WTC11 (cell line): ENCODE measurements at regions not wholly inside any gene's neighbourhood (a gene's known extent, or its start where the extent isn't known, plus 50 kb on each side); places are given as distances from the start of the nearest gene placed in this dataset.

Experiments used
- ESRRA ChIP-seq: sonication (generic); formaldehyde crosslinking; IDR thresholded peaks from 2 replicates; pipeline ENCODE4 v1.8.1; 2022; ENCODE audit warnings: mild to moderate bottlenecking, missing genetic modification reagents, borderline replicate concordance
- KAT7 ChIP-seq: sonication (generic); formaldehyde crosslinking; IDR thresholded peaks from 2 replicates; pipeline ENCODE4 v1.8.1; 2023; ENCODE audit warnings: missing genetic modification reagents, mild to moderate bottlenecking, borderline replicate concordance
- TP53 ChIP-seq: sonication (generic); formaldehyde crosslinking; IDR thresholded peaks from 2 replicates; pipeline ENCODE4 v1.8.1; 2023; ENCODE audit warnings: mild to moderate bottlenecking, missing genetic modification reagents
- ZNF121 ChIP-seq: sonication (generic); formaldehyde crosslinking; IDR thresholded peaks from 2 replicates; pipeline ENCODE4 v1.8.0; 2023; ENCODE audit warnings: missing genetic modification reagents
- ZNF263 ChIP-seq: sonication (generic); formaldehyde crosslinking; IDR thresholded peaks from 2 replicates; pipeline ENCODE4 v1.8.1; 2022; ENCODE audit warnings: low read depth, mild to moderate bottlenecking, moderate library complexity, missing genetic modification reagents
- ZSCAN18 ChIP-seq: fragments of 250-450 bp; sonication (Bioruptor Pico); IDR thresholded peaks from 2 replicates; pipeline ENCODE4 v2.1.2; 2022; ENCODE audit warnings: mild to moderate bottlenecking, moderate library complexity
- TF ChIP-seq, protein P1 (sequence below): fragments of 200-600 bp; IDR thresholded peaks from 2 replicates; pipeline ENCODE4 v1.8.0; 2022; ENCODE audit warnings: antibody characterized with exemption
- TF ChIP-seq, protein P2 (sequence below): sonication (generic); formaldehyde crosslinking; IDR thresholded peaks from 2 replicates; pipeline ENCODE4 v1.8.1; 2022; ENCODE audit warnings: low read depth, mild to moderate bottlenecking, moderate library complexity, missing genetic modification reagents, borderline replicate concordance
- TF ChIP-seq, protein P3 (sequence below): fragments of 250-450 bp; sonication (Bioruptor Pico); IDR thresholded peaks from 2 replicates; pipeline ENCODE4 v1.9.0; 2021; ENCODE audit warnings: mild to moderate bottlenecking

DNA sequence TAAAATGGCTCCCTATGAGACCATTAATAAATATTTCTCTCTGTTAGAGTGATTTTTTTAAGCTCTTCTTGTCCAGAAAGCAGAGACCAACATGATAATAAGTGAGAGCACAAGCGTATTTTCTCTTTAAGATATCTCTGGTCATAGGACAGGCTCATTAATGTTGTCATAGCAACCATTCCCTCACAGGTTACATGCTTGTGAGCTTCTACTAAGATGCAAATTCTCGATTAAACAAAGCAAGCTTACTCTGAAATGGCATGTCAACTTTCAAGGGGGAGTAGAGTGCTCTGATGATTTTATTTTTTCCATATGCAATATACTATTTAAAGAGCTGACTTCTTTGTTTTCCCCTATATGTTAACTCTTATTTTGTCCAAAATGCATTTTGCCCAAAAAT lies 487.2 kb upstream of the LCORL start:
- TF ChIP-seq, protein P1, sequence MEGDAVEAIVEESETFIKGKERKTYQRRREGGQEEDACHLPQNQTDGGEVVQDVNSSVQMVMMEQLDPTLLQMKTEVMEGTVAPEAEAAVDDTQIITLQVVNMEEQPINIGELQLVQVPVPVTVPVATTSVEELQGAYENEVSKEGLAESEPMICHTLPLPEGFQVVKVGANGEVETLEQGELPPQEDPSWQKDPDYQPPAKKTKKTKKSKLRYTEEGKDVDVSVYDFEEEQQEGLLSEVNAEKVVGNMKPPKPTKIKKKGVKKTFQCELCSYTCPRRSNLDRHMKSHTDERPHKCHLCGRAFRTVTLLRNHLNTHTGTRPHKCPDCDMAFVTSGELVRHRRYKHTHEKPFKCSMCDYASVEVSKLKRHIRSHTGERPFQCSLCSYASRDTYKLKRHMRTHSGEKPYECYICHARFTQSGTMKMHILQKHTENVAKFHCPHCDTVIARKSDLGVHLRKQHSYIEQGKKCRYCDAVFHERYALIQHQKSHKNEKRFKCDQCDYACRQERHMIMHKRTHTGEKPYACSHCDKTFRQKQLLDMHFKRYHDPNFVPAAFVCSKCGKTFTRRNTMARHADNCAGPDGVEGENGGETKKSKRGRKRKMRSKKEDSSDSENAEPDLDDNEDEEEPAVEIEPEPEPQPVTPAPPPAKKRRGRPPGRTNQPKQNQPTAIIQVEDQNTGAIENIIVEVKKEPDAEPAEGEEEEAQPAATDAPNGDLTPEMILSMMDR = no peak
- TF ChIP-seq ZNF121 = no peak
- no peak for TF ChIP-seq ZNF263 (CRISPR knock-in tag)
- TF ChIP-seq TP53 (CRISPR knock-in tag) = no peak
- no peak for TF ChIP-seq ESRRA (CRISPR knock-in tag)
- TF ChIP-seq KAT7 (CRISPR knock-in tag) = no peak
- TF ChIP-seq, protein P2, sequence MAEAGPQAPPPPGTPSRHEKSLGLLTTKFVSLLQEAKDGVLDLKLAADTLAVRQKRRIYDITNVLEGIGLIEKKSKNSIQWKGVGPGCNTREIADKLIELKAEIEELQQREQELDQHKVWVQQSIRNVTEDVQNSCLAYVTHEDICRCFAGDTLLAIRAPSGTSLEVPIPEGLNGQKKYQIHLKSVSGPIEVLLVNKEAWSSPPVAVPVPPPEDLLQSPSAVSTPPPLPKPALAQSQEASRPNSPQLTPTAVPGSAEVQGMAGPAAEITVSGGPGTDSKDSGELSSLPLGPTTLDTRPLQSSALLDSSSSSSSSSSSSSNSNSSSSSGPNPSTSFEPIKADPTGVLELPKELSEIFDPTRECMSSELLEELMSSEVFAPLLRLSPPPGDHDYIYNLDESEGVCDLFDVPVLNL (CRISPR knock-in tag) = no peak
- TF ChIP-seq, protein P3, sequence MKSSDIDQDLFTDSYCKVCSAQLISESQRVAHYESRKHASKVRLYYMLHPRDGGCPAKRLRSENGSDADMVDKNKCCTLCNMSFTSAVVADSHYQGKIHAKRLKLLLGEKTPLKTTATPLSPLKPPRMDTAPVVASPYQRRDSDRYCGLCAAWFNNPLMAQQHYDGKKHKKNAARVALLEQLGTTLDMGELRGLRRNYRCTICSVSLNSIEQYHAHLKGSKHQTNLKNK (CRISPR knock-in tag) = no peak
- no peak for TF ChIP-seq ZSCAN18 (CRISPR knock-in tag)
